HCT116 (cell line): ENCODE measurements at regions not wholly inside any gene's neighbourhood (a gene's known extent, or its start where the extent isn't known, plus 50 kb on each side); places are given as distances from the start of the nearest gene placed in this dataset.

ENCODE experiments used
- ATAC-seq: fragments of 200-7000 bp; cut with Tn5 transposase; 2 replicates; pipeline ENCODE4 v1.9.1; 2020; ENCODE audit warnings: mild to moderate bottlenecking, moderate library complexity
- BruUV-seq: library from RNA; stranded (reverse); fragments of 400-500 nt; replicated peaks from 2 replicates; lab custom pipeline; 2021; lab: Mats Ljungman, UMichigan
- CTCF ChIA-PET: fragments of 300-600 bp; sonication (Branson Sonifier 250); formaldehyde crosslinking; loops from one replicate; lab custom pipeline; 2021; ENCODE audit warnings: antibody characterized with exemption; lab: Charles Lee
- POLR2A ChIA-PET: fragments of 300-600, 350-600 bp; sonication (Branson Sonifier 250); formaldehyde crosslinking; loops from one replicate; lab custom pipeline; 2021; ENCODE audit warnings: antibody characterized with exemption; lab: Charles Lee
- RAD21 ChIA-PET, 2 experiments: fragments of 300-600 bp; sonication (Branson Sonifier 250); formaldehyde crosslinking; loops; one replicate each; lab custom pipeline; 2023; ENCODE audit warnings: low total read pairs in 2 of 2; ENCODE audit not compliant: uncharacterized antibody in 2 of 2, unreplicated experiment in 2 of 2, low non-redundant PET in 1 of 2; lab: Charles Lee
- DNase-seq: peaks from one replicate; pipeline ENCODE4 v3.0.0-alpha.2; 2010; ENCODE audit warnings: low read depth, low spot score
- H2AFZ ChIP-seq: fragments of 200-600 bp; shearing (Covaris generic), sonication (generic); 2 replicates; pipeline ENCODE4 v1.6.1; 2017; ENCODE audit warnings: low read depth, mixed run types, mixed read lengths, antibody characterized with exemption, low read length; ENCODE audit not compliant: poor library complexity, severe bottlenecking
- H3K27ac ChIP-seq: 2 replicates; pipeline ENCODE4 v1.5.1; 2012; ENCODE audit warnings: low read depth, low read length
- H3K27me3 ChIP-seq: fragments of 200-600 bp; sonication (generic); 2 replicates; pipeline ENCODE4 v1.6.1; 2016; ENCODE audit warnings: mixed run types, low read length, mixed read lengths; ENCODE audit not compliant: insufficient read depth
- H3K36me3 ChIP-seq, 2 experiments: fragments of 200-500 bp in 1 of 2; fragments of 200-600 bp in 1 of 2; sonication (Bioruptor generic) in 1 of 2; sonication (generic) in 1 of 2; 2 replicates each; pipeline versions ENCODE4 v1.5.1 to v1.6.1; 2014 to 2016; ENCODE audit warnings: low read length in 2 of 2, inconsistent platforms in 1 of 2, mixed read lengths in 1 of 2, mixed run types in 1 of 2; ENCODE audit not compliant: insufficient read depth in 2 of 2, control insufficient read depth in 1 of 2
- H3K4me1 ChIP-seq, 2 experiments: fragments of 200-600 bp in 1 of 2; sonication (generic) in 1 of 2; 2 replicates each; pipeline versions ENCODE4 v1.5.1 to v1.6.1; 2012 to 2017; ENCODE audit warnings: low read length in 2 of 2, inconsistent platforms in 1 of 2, mild to moderate bottlenecking in 1 of 2, mixed read lengths in 1 of 2, mixed run types in 1 of 2, moderate library complexity in 1 of 2; ENCODE audit not compliant: insufficient read depth in 2 of 2, control insufficient read depth in 1 of 2
- H3K4me2 ChIP-seq: fragments of 200-600 bp; sonication (generic); 2 replicates; pipeline ENCODE4 v1.6.1; 2017; ENCODE audit warnings: mixed run types, low read length, mixed read lengths
- H3K4me3 ChIP-seq, 2 experiments: fragments of 200-600 bp in 1 of 2; sonication (generic) in 1 of 2; replicated peaks in 1 of 2; 2 replicates each; pipeline ENCODE4 v1.5.1; 2011 to 2016; ENCODE audit warnings: low read length in 2 of 2, control low read depth in 1 of 2, low read depth in 1 of 2, mild to moderate bottlenecking in 1 of 2, mixed read lengths in 1 of 2, mixed run types in 1 of 2
- H3K79me2 ChIP-seq: fragments of 200-600 bp; sonication (generic); 2 replicates; pipeline ENCODE4 v1.6.1; 2017; ENCODE audit warnings: mild to moderate bottlenecking, mixed run types, low read length, moderate library complexity, mixed read lengths; ENCODE audit not compliant: insufficient read depth
- H3K9ac ChIP-seq: fragments of 200-600 bp; sonication (generic); 2 replicates; pipeline ENCODE4 v1.6.1; 2016; ENCODE audit warnings: low read length, mixed read lengths
- H3K9me2 ChIP-seq: fragments of 200-600 bp; sonication (generic), shearing (Covaris generic); 2 replicates; pipeline ENCODE4 v1.6.1; 2017; ENCODE audit warnings: mixed run types, mild to moderate bottlenecking, moderate library complexity; ENCODE audit not compliant: insufficient read depth
- H3K9me3 ChIP-seq, 2 experiments: fragments of 200-500 bp in 1 of 2; fragments of 200-600 bp in 1 of 2; sonication (Bioruptor generic) in 1 of 2; sonication (generic) in 1 of 2; 2 replicates each; pipeline ENCODE4 v1.6.1; 2014 to 2017; ENCODE audit warnings: low read length in 2 of 2, mixed read lengths in 2 of 2, inconsistent platforms in 1 of 2, low read depth in 1 of 2, mild to moderate bottlenecking in 1 of 2, mixed run types in 1 of 2, moderate library complexity in 1 of 2; ENCODE audit not compliant: control insufficient read depth in 1 of 2, insufficient read depth in 1 of 2
- H4K20me1 ChIP-seq: fragments of 200-600 bp; sonication (generic), shearing (Covaris generic); 2 replicates; pipeline ENCODE4 v1.6.1; 2017; ENCODE audit warnings: mixed run types, mild to moderate bottlenecking, moderate library complexity; ENCODE audit not compliant: insufficient read depth
- EZH2phosphoT487 ChIP-seq: fragments of 200-600 bp; IDR thresholded peaks from 2 replicates; pipeline ENCODE4 v1.6.1; 2018; ENCODE audit warnings: antibody characterized with exemption, borderline replicate concordance
- FOSL1 ChIP-seq: IDR thresholded peaks from 2 replicates; pipeline ENCODE4 v1.6.1; 2012; ENCODE audit warnings: low read depth
- JUND ChIP-seq: IDR thresholded peaks from 2 replicates; pipeline ENCODE4 v1.6.1; 2012
- REST ChIP-seq: IDR thresholded peaks from 2 replicates; pipeline ENCODE4 v1.6.1; 2012; ENCODE audit warnings: low read depth
- SP1 ChIP-seq: IDR thresholded peaks from 2 replicates; pipeline ENCODE4 v1.6.1; 2012; ENCODE audit warnings: low read depth
- ZNF274 ChIP-seq: fragments of 200-500 bp; sonication (Bioruptor generic); IDR thresholded peaks from 2 replicates; pipeline ENCODE4 v1.6.1; 2014; ENCODE audit warnings: mild to moderate bottlenecking, low read depth, low read length, inconsistent platforms
- intact Hi-C: fragments of 100-400 bp; cut with micrococcal nuclease; formaldehyde crosslinking; loops from 2 replicates; pipeline ENCODE4 v1.10.0; 2022

GRCh38 chr6:79864421-79864820, 82.9 kb downstream of the ELOVL4 start:
- Histone ChIP-seq H3K9ac (no peak overlapping the region), H3K27me3 (no peaks in the 10 kb centered on the region), H3K79me2 (no peaks in the 10 kb centered on the region), H3K9me2 (no peaks in the 10 kb centered on the region), H4K20me1 (no peaks in the 10 kb centered on the region), H3K4me1 (peaks cover 0 to 13% of the 10 kb centered on the region in 2 experiments; a peak in 3 of 4 replicates), H3K36me3 (no peaks in the 10 kb centered on the region), H3K27ac (no peak overlapping the region), H2AFZ (no peak overlapping the region), H3K4me3 (no peak overlapping the region), H3K9me3 (no peaks in the 10 kb centered on the region), H3K4me2 (no peak overlapping the region)
- ChIA-PET RAD21 (no interaction called here), POLR2A (no interaction called here), CTCF (no interaction called here)
- TF ChIP-seq EZH2phosphoT487: no peak
- BruUV-seq: no TSS peak
- DNase-seq (no peak), ATAC-seq (no peak)
- intact Hi-C loops: loop anchor here (10.0 kb wide), 1 partner anchor 630 kb away; the partner anchor contains the start of gene HMGN3

- DNase-seq: no peak
Observed at GRCh38 chr6:79864001-79864400, 83.4 kb downstream of the ELOVL4 start.

More at GRCh38 chr6:79864001-79864400, 83.4 kb downstream of the ELOVL4 start:
- no peak overlapping the region for H2AFZ ChIP-seq
- no peaks in the 10 kb centered on the region for H3K9me3 ChIP-seq
- no peak overlapping the region for H3K4me2 ChIP-seq
- no peaks in the 10 kb centered on the region for H3K79me2 ChIP-seq
- no peaks in the 10 kb centered on the region for H4K20me1 ChIP-seq
- H3K4me3 ChIP-seq: no peak overlapping the region
- ChIA-PET POLR2A (no interaction called here), RAD21 (no interaction called here), CTCF (no interaction called here)
- TF ChIP-seq SP1 (no peak), FOSL1 (no peak), ZNF274 (no peak), REST (no peak), JUND (no peak)
- H3K27me3 ChIP-seq: no peaks in the 10 kb centered on the region
- H3K27ac ChIP-seq: no peak overlapping the region
- ATAC-seq: no peak
- no TSS peak for BruUV-seq
- no peaks in the 10 kb centered on the region for H3K36me3 ChIP-seq
- no peaks in the 10 kb centered on the region for H3K9me2 ChIP-seq
- H3K4me1 ChIP-seq: peaks cover 0 to 9% of the 10 kb centered on the region in 2 experiments; a peak in 2 of 4 replicates
- intact Hi-C loops: loop anchor here (10.0 kb wide), 1 partner anchor 629 kb away; the partner anchor contains the start of gene HMGN3
- no peak overlapping the region for H3K9ac ChIP-seq
